H9 (cell line): ENCODE measurements at regions not wholly inside any gene's neighbourhood (a gene's known extent, or its start where the extent isn't known, plus 50 kb on each side); places are given as distances from the start of the nearest gene placed in this dataset.

Source experiments
- DNase-seq: peaks from one replicate; pipeline ENCODE4 v3.0.0-alpha.2; 2017
- H2AFZ ChIP-seq: one replicate; pipeline ENCODE4 v1.6.1; 2013; ENCODE audit warnings: mild to moderate bottlenecking, low read length, control low read depth, moderate library complexity
- H2AK5ac ChIP-seq: 2 replicates; pipeline ENCODE4 v1.6.1; 2013; ENCODE audit warnings: low read length, control low read depth, mixed read lengths; ENCODE audit not compliant: insufficient read length
- H2BK120ac ChIP-seq: one replicate; pipeline ENCODE4 v1.6.1; 2013; ENCODE audit warnings: low read depth, mild to moderate bottlenecking, low read length, control low read depth, inconsistent platforms; ENCODE audit not compliant: poor library complexity, severe bottlenecking
- H2BK12ac ChIP-seq: 2 replicates; pipeline ENCODE4 v1.6.1; 2013; ENCODE audit warnings: low read length, control low read depth, mixed read lengths, low read depth; ENCODE audit not compliant: insufficient read length
- H2BK15ac ChIP-seq: 2 replicates; pipeline ENCODE4 v1.6.1; 2013; ENCODE audit warnings: low read depth, low read length, control low read depth
- H2BK20ac ChIP-seq: one replicate; pipeline ENCODE4 v1.6.1; 2013; ENCODE audit warnings: low read depth, mild to moderate bottlenecking, low read length, control low read depth, inconsistent platforms; ENCODE audit not compliant: poor library complexity, severe bottlenecking
- H2BK5ac ChIP-seq: 2 replicates; pipeline ENCODE4 v1.6.1; 2013; ENCODE audit warnings: low read length, control low read depth, mixed read lengths; ENCODE audit not compliant: insufficient read length
- H3K14ac ChIP-seq: 2 replicates; pipeline ENCODE4 v1.6.1; 2013; ENCODE audit warnings: low read length, control low read depth; ENCODE audit not compliant: insufficient read depth
- H3K18ac ChIP-seq: 2 replicates; pipeline ENCODE4 v1.6.1; 2013; ENCODE audit warnings: low read depth, mild to moderate bottlenecking, mixed read lengths, low read length, control low read depth; ENCODE audit not compliant: insufficient read length
- H3K23ac ChIP-seq: 2 replicates; pipeline ENCODE4 v1.6.1; 2013; ENCODE audit warnings: low read length, control low read depth, mixed read lengths, low read depth; ENCODE audit not compliant: insufficient read length
- H3K23me2 ChIP-seq: 2 replicates; pipeline ENCODE4 v1.6.1; 2013; ENCODE audit warnings: low read depth, mild to moderate bottlenecking, mixed read lengths, low read length, control low read depth; ENCODE audit not compliant: insufficient read length, poor library complexity, severe bottlenecking
- H3K27ac ChIP-seq: 2 replicates; pipeline ENCODE4 v1.5.1; 2013; ENCODE audit warnings: low read length, control low read depth, mixed read lengths, low read depth; ENCODE audit not compliant: insufficient read length
- H3K27me3 ChIP-seq: 2 replicates; pipeline ENCODE4 v1.6.1; 2013; ENCODE audit warnings: low read length, control low read depth, inconsistent platforms; ENCODE audit not compliant: insufficient read depth
- H3K4ac ChIP-seq: 2 replicates; pipeline ENCODE4 v1.6.1; 2013; ENCODE audit warnings: low read depth, mild to moderate bottlenecking, control low read depth, inconsistent platforms, low read length, moderate library complexity
- H3K4me1 ChIP-seq: 2 replicates; pipeline ENCODE4 v1.6.1; 2013; ENCODE audit warnings: low read length, control low read depth, inconsistent platforms; ENCODE audit not compliant: insufficient read depth
- H3K4me2 ChIP-seq: 2 replicates; pipeline ENCODE4 v1.6.1; 2013; ENCODE audit warnings: low read length, control low read depth, mixed read lengths; ENCODE audit not compliant: insufficient read length, insufficient read depth
- H3K56ac ChIP-seq: 2 replicates; pipeline ENCODE4 v1.6.1; 2013; ENCODE audit warnings: low read depth, mild to moderate bottlenecking, mixed read lengths, low read length, control low read depth; ENCODE audit not compliant: insufficient read length
- H3K79me1 ChIP-seq: 2 replicates; pipeline ENCODE4 v1.6.1; 2013; ENCODE audit warnings: low read depth, mild to moderate bottlenecking, moderate library complexity, low read length, control low read depth, inconsistent platforms; ENCODE audit not compliant: insufficient read depth, poor library complexity, severe bottlenecking
- H3K79me2 ChIP-seq: 2 replicates; pipeline ENCODE4 v1.6.1; 2013; ENCODE audit warnings: low read length, control low read depth, inconsistent platforms; ENCODE audit not compliant: insufficient read depth
- H3K9ac ChIP-seq: 2 replicates; pipeline ENCODE4 v1.6.1; 2013; ENCODE audit warnings: low read length, control low read depth, mixed read lengths; ENCODE audit not compliant: insufficient read length; ENCODE audit errors: extremely low read depth
- H3K9me3 ChIP-seq: one replicate; pipeline ENCODE4 v1.6.1; 2013; ENCODE audit warnings: low read depth, low read length, inconsistent platforms; ENCODE audit not compliant: control insufficient read depth
- H3T11ph ChIP-seq: one replicate; pipeline ENCODE4 v1.6.1; 2013; ENCODE audit warnings: mild to moderate bottlenecking, low read length, control low read depth, inconsistent platforms
- H4K20me1 ChIP-seq: one replicate; pipeline ENCODE4 v1.6.1; 2013; ENCODE audit not compliant: control insufficient read depth, insufficient read length, insufficient read depth
- H4K5ac ChIP-seq: 2 replicates; pipeline ENCODE4 v1.6.1; 2013; ENCODE audit warnings: low read depth, mild to moderate bottlenecking, mixed read lengths, low read length, control low read depth; ENCODE audit not compliant: insufficient read length
- H4K8ac ChIP-seq: replicated peaks from 2 replicates; pipeline ENCODE4 v1.6.1; 2013; ENCODE audit warnings: low read length, control low read depth, mixed read lengths, low read depth; ENCODE audit not compliant: insufficient read length
- H4K91ac ChIP-seq: 2 replicates; pipeline ENCODE4 v1.6.1; 2013; ENCODE audit warnings: low read depth, mild to moderate bottlenecking, moderate library complexity, mixed read lengths, low read length, control low read depth; ENCODE audit not compliant: insufficient read length
- H3K27ac Mint-ChIP-seq, 3 experiments: 2 replicates in 2 of 3; 3 replicates in 1 of 3; pipeline ENCODE4 v1.8.0; 2020 to 2021; ENCODE audit warnings: mixed read lengths in 3 of 3, mild to moderate bottlenecking in 1 of 3, moderate library complexity in 1 of 3
- H3K27me3 Mint-ChIP-seq: 2 replicates; pipeline ENCODE4 v1.8.0; 2021; ENCODE audit warnings: low read depth, mild to moderate bottlenecking, moderate library complexity, mixed read lengths
- H3K36me3 Mint-ChIP-seq, 3 experiments: 2 replicates in 2 of 3; 3 replicates in 1 of 3; pipeline ENCODE4 v1.8.0; 2020 to 2021; ENCODE audit warnings: low read depth in 3 of 3, mixed read lengths in 3 of 3; ENCODE audit not compliant: insufficient read depth in 1 of 3
- H3K4me1 Mint-ChIP-seq, 2 experiments: 2 replicates each; pipeline ENCODE4 v1.8.0; 2020; ENCODE audit warnings: mixed read lengths in 2 of 2
- H3K4me3 Mint-ChIP-seq, 2 experiments: 2 replicates in 1 of 2; 3 replicates in 1 of 2; pipeline ENCODE4 v1.8.0; 2020 to 2021; ENCODE audit warnings: mild to moderate bottlenecking in 2 of 2, mixed read lengths in 2 of 2, moderate library complexity in 1 of 2
- H3K9me3 Mint-ChIP-seq, 2 experiments: 2 replicates in 1 of 2; 3 replicates in 1 of 2; pipeline ENCODE4 v1.8.0; 2020; ENCODE audit warnings: mild to moderate bottlenecking in 2 of 2, mixed read lengths in 2 of 2, moderate library complexity in 1 of 2
- WGBS: extraction: QIAGEN DNeasy Blood & Tissue Kit; methylation state at CpG from one replicate; pipeline ENCODE4 v1.1.7; 2013; ENCODE audit warnings: missing lambda C conversion rate, low lambda C conversion rate, mixed read lengths; ENCODE audit not compliant: insufficient read length; ENCODE audit errors: extremely low coverage; 5-methylcytosine and 5-hydroxymethylcytosine counted together
- TF ChIP-seq, protein P1 (sequence below): fragments of 200-600 bp; sonication (generic); conservative IDR thresholded peaks from 3 replicates; pipeline ENCODE4 v1.8.0; 2021; ENCODE audit warnings: antibody characterized with exemption, mild to moderate bottlenecking

DNA sequence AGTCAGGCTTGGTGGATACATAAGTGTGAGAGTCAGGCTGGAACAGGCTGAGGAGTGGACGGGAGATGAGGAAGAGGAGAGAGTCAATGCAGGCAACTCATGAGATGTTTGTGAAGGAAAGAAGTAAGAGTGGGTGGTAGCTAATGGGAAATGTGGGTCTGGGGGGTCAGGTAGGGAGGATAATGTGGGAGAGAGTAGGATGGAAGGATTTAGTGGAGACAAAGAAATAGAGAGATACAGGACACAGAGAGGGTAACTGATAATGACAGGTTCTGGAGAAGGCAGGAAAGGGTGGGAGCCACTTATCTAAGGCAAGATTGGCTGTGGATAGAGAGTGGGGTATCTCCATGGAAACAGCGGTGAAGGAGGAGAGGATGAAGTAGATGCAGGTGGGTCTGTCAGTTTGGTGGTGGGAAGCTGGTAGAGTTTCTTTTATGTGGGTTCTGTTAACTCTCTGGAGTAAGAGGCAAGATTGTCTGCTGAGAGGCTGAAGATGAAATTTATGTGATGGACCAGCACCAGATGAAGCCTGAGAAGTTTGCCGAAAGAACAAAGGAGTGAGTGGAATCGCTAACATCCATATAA is 190.6 kb upstream of the SPRED2 start:
- H3K4me1 Mint-ChIP-seq, result no peaks in the 10 kb centered on the region
- Histone ChIP-seq H4K91ac (no peak overlapping the region), H3K9me3 (no peaks in the 10 kb centered on the region), H4K20me1 (no peaks in the 10 kb centered on the region), H2BK5ac (no peak overlapping the region), H3K18ac (no peak overlapping the region), H3K4me2 (no peak overlapping the region), H3K79me1 (no peaks in the 10 kb centered on the region), H3K27me3 (peaks cover 3% of the 10 kb centered on the region; the same call in 1 of the 2 replicates), H3K9ac (no peak overlapping the region), H3T11ph (no peak overlapping the region), H3K4me1 (no peaks in the 10 kb centered on the region), H3K23me2 (no peaks in the 10 kb centered on the region), H3K56ac (no peak overlapping the region), H2AK5ac (no peak overlapping the region), H2BK20ac (no peak overlapping the region), H3K27ac (no peak overlapping the region), H3K4ac (no peak overlapping the region), H3K79me2 (no peaks in the 10 kb centered on the region), H4K8ac (no peak overlapping the region), H2BK12ac (no peak overlapping the region), H2BK120ac (no peak overlapping the region), H2BK15ac (no peak overlapping the region), H3K14ac (no peak overlapping the region), H4K5ac (no peak overlapping the region), H2AFZ (no peak overlapping the region), H3K23ac (no peak overlapping the region)
- WGBS, result no CpG with 5 or more reads among the region's 4 CpGs
- no peak overlapping the region; a peak in 1 of 7 replicates for H3K27ac Mint-ChIP-seq
- no peak for DNase-seq
- no peaks in the 10 kb centered on the region for H3K9me3 Mint-ChIP-seq
- no peak overlapping the region for H3K4me3 Mint-ChIP-seq
- TF ChIP-seq, protein P1, sequence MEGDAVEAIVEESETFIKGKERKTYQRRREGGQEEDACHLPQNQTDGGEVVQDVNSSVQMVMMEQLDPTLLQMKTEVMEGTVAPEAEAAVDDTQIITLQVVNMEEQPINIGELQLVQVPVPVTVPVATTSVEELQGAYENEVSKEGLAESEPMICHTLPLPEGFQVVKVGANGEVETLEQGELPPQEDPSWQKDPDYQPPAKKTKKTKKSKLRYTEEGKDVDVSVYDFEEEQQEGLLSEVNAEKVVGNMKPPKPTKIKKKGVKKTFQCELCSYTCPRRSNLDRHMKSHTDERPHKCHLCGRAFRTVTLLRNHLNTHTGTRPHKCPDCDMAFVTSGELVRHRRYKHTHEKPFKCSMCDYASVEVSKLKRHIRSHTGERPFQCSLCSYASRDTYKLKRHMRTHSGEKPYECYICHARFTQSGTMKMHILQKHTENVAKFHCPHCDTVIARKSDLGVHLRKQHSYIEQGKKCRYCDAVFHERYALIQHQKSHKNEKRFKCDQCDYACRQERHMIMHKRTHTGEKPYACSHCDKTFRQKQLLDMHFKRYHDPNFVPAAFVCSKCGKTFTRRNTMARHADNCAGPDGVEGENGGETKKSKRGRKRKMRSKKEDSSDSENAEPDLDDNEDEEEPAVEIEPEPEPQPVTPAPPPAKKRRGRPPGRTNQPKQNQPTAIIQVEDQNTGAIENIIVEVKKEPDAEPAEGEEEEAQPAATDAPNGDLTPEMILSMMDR, result no peak
- H3K36me3 Mint-ChIP-seq, result no peaks in the 10 kb centered on the region
- peaks cover 13% of the 10 kb centered on the region for H3K27me3 Mint-ChIP-seq
